Lung (tissue), 11 donors: ENCODE measurements at regions not wholly inside any gene's neighbourhood (a gene's known extent, or its start where the extent isn't known, plus 50 kb on each side); places are given as distances from the start of the nearest gene placed in this dataset.

Experiments
- ATAC-seq: fragments of 200-7000 bp; cut with Tn5 transposase; one replicate; pipeline ENCODE4 v1.9.1; 2020; ENCODE audit warnings: moderate number of reproducible peaks; ENCODE audit not compliant: insufficient read depth, low FRiP score
- DNase-seq, 3 donors: peaks; one replicate each; pipeline ENCODE4 v3.0.0-alpha.2; 2013 to 2017
- H3K27ac ChIP-seq, 2 donors: one replicate each; pipeline ENCODE4 v1.5.1; 2013; ENCODE audit warnings: mild to moderate bottlenecking in 2 of 2, moderate library complexity in 2 of 2, control low read depth in 1 of 2, inconsistent platforms in 1 of 2, low read depth in 1 of 2, low read length in 1 of 2
- H3K27me3 ChIP-seq, 3 donors: one replicate each; pipeline ENCODE4 v1.5.1; 2013; ENCODE audit warnings: low read length in 2 of 3; ENCODE audit not compliant: control insufficient read depth in 3 of 3, insufficient read depth in 3 of 3
- H3K36me3 ChIP-seq, 4 donors: one replicate each; pipeline ENCODE4 v1.5.1; 2013; ENCODE audit warnings: low read length in 4 of 4, mild to moderate bottlenecking in 1 of 4, moderate library complexity in 1 of 4; ENCODE audit not compliant: control insufficient read depth in 4 of 4, insufficient read depth in 4 of 4
- H3K4me1 ChIP-seq, 5 donors: one replicate each; pipeline ENCODE4 v1.5.1; 2013; ENCODE audit warnings: low read length in 5 of 5, mild to moderate bottlenecking in 2 of 5, moderate library complexity in 1 of 5; ENCODE audit not compliant: control insufficient read depth in 5 of 5, insufficient read depth in 5 of 5
- H3K4me3 ChIP-seq: one replicate; pipeline ENCODE4 v1.5.1; 2013; ENCODE audit warnings: mild to moderate bottlenecking, control low read depth, moderate library complexity
- H3K9ac ChIP-seq, 2 donors: one replicate each; pipeline ENCODE4 v1.5.1; 2013; ENCODE audit warnings: low read length in 2 of 2, control low read depth in 1 of 2; ENCODE audit not compliant: insufficient read depth in 1 of 2
- H3K9me3 ChIP-seq, 4 donors: one replicate each; pipeline ENCODE4 v1.5.1; 2013; ENCODE audit warnings: low read length in 3 of 4, mild to moderate bottlenecking in 1 of 4, moderate library complexity in 1 of 4; ENCODE audit not compliant: control insufficient read depth in 4 of 4, insufficient read depth in 3 of 4
- CTCF ChIP-seq: IDR thresholded peaks from 2 replicates; pipeline ENCODE4 v1.5.1; 2012; ENCODE audit warnings: mild to moderate bottlenecking; ENCODE audit errors: control extremely low read depth, extremely low read depth
- WGBS, 2 donors: extraction: QIAGEN DNeasy Blood & Tissue Kit; methylation state at CpG; one replicate each; pipeline ENCODE4 v1.1.7; 2013; 5-methylcytosine and 5-hydroxymethylcytosine counted together
- donor health status: control.
- donor health status: control.
- donor health status: Bipolar disorder and iron deficiency.
- donor health status: healthy.
- donor health status: DM: yes; HTN: yes; CAD: no.

- TF ChIP-seq CTCF, result no peak
- peaks cover 0 to 6% (median 0%) of the 10 kb centered on the region in 5 donors for H3K4me1 ChIP-seq
- no peaks in the 10 kb centered on the region for H3K36me3 ChIP-seq
- H3K4me3 ChIP-seq, result no peak overlapping the region
- H3K9ac ChIP-seq, result no peak overlapping the region
- WGBS, 2 donors, result 72 to 74% methylated on average over 2 of the region's 2 CpGs
- no peaks in the 10 kb centered on the region for H3K9me3 ChIP-seq
- DNase-seq (no peak), ATAC-seq (no peak)
- H3K27ac ChIP-seq, result no peak overlapping the region
- no peaks in the 10 kb centered on the region for H3K27me3 ChIP-seq
These were observed 219.0 kb downstream of the NUF2 start for GRCh38 chr1:163540727-163541126.

- Histone ChIP-seq H3K36me3 (no peaks in the 10 kb centered on the region), H3K9ac (no peak overlapping the region), H3K9me3 (no peaks in the 10 kb centered on the region), H3K27me3 (no peaks in the 10 kb centered on the region), H3K27ac (no peak overlapping the region), H3K4me1 (no peaks in the 10 kb centered on the region), H3K4me3 (no peak overlapping the region)
- DNase-seq (no peak), ATAC-seq (no peak)
- WGBS, 2 donors, result 76 to 81% methylated on average over 3 of the region's 3 CpGs
- no peak for TF ChIP-seq CTCF
These were observed 222.7 kb downstream of the NUF2 start for GRCh38 chr1:163544441-163544840.

GRCh38 chr1:163558162-163558561, 236.4 kb downstream of the NUF2 start:
- H3K4me1 ChIP-seq, result no peaks in the 10 kb centered on the region
- 74 to 89% methylated on average over 3 of the region's 3 CpGs for WGBS, 2 donors
- DNase-seq (no peak), ATAC-seq (no peak)
- no peak overlapping the region for H3K27ac ChIP-seq
- no peaks in the 10 kb centered on the region for H3K9me3 ChIP-seq
- TF ChIP-seq CTCF, result no peak
- no peak overlapping the region for H3K4me3 ChIP-seq
- H3K36me3 ChIP-seq, result no peaks in the 10 kb centered on the region
- H3K9ac ChIP-seq, result no peak overlapping the region
- no peaks in the 10 kb centered on the region for H3K27me3 ChIP-seq

- no peak overlapping the region for H3K27ac ChIP-seq
- H3K4me1 ChIP-seq, result no peaks in the 10 kb centered on the region
- H3K27me3 ChIP-seq, result no peaks in the 10 kb centered on the region
- TF ChIP-seq CTCF, result no peak
- no peak for ATAC-seq
- H3K9ac ChIP-seq, result no peak overlapping the region
- WGBS, 2 donors, result 48 to 57% methylated on average over 3 of the region's 3 CpGs
- no peaks in the 10 kb centered on the region for H3K9me3 ChIP-seq
- DNase-seq, result peak in 2 of 3 donors; percentile 56 to 57
- H3K4me3 ChIP-seq, result no peak overlapping the region
- H3K36me3 ChIP-seq, result no peaks in the 10 kb centered on the region
These were observed 240.0 kb downstream of the NUF2 start for GRCh38 chr1:163561580-163562295.
